A673 (cell line): ENCODE measurements at regions not wholly inside any gene's neighbourhood (a gene's known extent, or its start where the extent isn't known, plus 50 kb on each side); places are given as distances from the start of the nearest gene placed in this dataset.

Experiments
- BruUV-seq: library from RNA; stranded (reverse); fragments of 400-500 nt; replicated peaks from 2 replicates; lab custom pipeline; 2021; lab: Mats Ljungman, UMichigan
- CTCF ChIA-PET: fragments of 300-600 bp; sonication (Branson Sonifier 250); formaldehyde crosslinking; loops from one replicate; lab custom pipeline; 2022; ENCODE audit warnings: antibody characterized with exemption; lab: Charles Lee
- POLR2A ChIA-PET: fragments of 300-600 bp; sonication (Branson Sonifier 250); formaldehyde crosslinking; loops from one replicate; lab custom pipeline; 2022; ENCODE audit warnings: antibody characterized with exemption; ENCODE audit not compliant: low non-redundant PET; lab: Charles Lee
- DNase-seq: peaks from one replicate; pipeline ENCODE4 v3.0.0-alpha.2; 2015; ENCODE audit warnings: low spot score
- H3K27ac ChIP-seq: fragments of 200-600 bp; sonication (generic); 2 replicates; pipeline ENCODE4 v1.5.1; 2016; ENCODE audit warnings: mixed run types, low read depth, mild to moderate bottlenecking, mixed read lengths, antibody characterized with exemption, low read length; ENCODE audit not compliant: poor library complexity, severe bottlenecking
- H3K27me3 ChIP-seq: fragments of 200-600 bp; sonication (generic); replicated peaks from 2 replicates; pipeline ENCODE4 v1.6.1; 2017; ENCODE audit warnings: mixed run types, low read depth, mild to moderate bottlenecking, mixed read lengths, antibody characterized with exemption, low read length; ENCODE audit not compliant: insufficient read depth, poor library complexity
- H3K36me3 ChIP-seq: fragments of 200-600 bp; sonication (generic); 2 replicates; pipeline ENCODE4 v1.6.1; 2016; ENCODE audit warnings: mixed run types, mild to moderate bottlenecking, mixed read lengths, antibody characterized with exemption, low read length; ENCODE audit not compliant: insufficient read depth, poor library complexity, severe bottlenecking
- H3K4me1 ChIP-seq: fragments of 200-600 bp; sonication (generic); 2 replicates; pipeline ENCODE4 v1.6.1; 2017; ENCODE audit warnings: mixed run types, mild to moderate bottlenecking, mixed read lengths, antibody characterized with exemption, low read length; ENCODE audit not compliant: insufficient read depth, poor library complexity, severe bottlenecking
- H3K4me3 ChIP-seq: fragments of 200-600 bp; sonication (generic); 2 replicates; pipeline ENCODE4 v1.5.1; 2016; ENCODE audit warnings: low read depth, mixed run types, mild to moderate bottlenecking, mixed read lengths, low read length; ENCODE audit not compliant: poor library complexity, severe bottlenecking
- H3K9me3 ChIP-seq: fragments of 200-600 bp; sonication (generic); 2 replicates; pipeline ENCODE4 v1.6.1; 2016; ENCODE audit warnings: mixed run types, low read depth, mild to moderate bottlenecking, mixed read lengths, antibody characterized with exemption, low read length; ENCODE audit not compliant: poor library complexity, severe bottlenecking
- CTCF ChIP-seq: fragments of 300-800, 200-600 bp; sonication (generic); conservative IDR thresholded peaks from 2 replicates; pipeline ENCODE4 v1.5.1; 2017; ENCODE audit warnings: low read depth, mild to moderate bottlenecking, antibody characterized with exemption, low read length, moderate library complexity, mixed read lengths
- EZH2 ChIP-seq: fragments of 200-600 bp; sonication (generic); IDR thresholded peaks from 2 replicates; pipeline ENCODE4 v1.6.1; 2017; ENCODE audit warnings: borderline replicate concordance, low read depth, mild to moderate bottlenecking, mixed read lengths, antibody characterized with exemption, low read length; ENCODE audit not compliant: poor library complexity, severe bottlenecking
- intact Hi-C: fragments of 100-400 bp; cut with micrococcal nuclease; formaldehyde crosslinking; loops from one replicate; pipeline ENCODE4 v1.10.0; 2022; ENCODE audit not compliant: unreplicated experiment

GRCh38 chr6:109261811-109262210, 120.5 kb downstream of the CD164 start:
- intact Hi-C loops: no loop called here
- ChIA-PET CTCF (no interaction called here), POLR2A (no interaction called here)
- Histone ChIP-seq H3K36me3 (no peaks in the 10 kb centered on the region), H3K4me3 (no peak overlapping the region), H3K4me1 (no peaks in the 10 kb centered on the region), H3K27ac (no peak overlapping the region), H3K9me3 (no peaks in the 10 kb centered on the region), H3K27me3 (no peaks in the 10 kb centered on the region)
- no peak for TF ChIP-seq EZH2
- TF ChIP-seq CTCF: no peak
- no TSS peak for BruUV-seq
- no peak for DNase-seq

GRCh38 chr6:109260701-109261100, 121.6 kb downstream of the CD164 start:
- H3K4me3 ChIP-seq: no peak overlapping the region
- H3K4me1 ChIP-seq: no peaks in the 10 kb centered on the region
- no peak overlapping the region for H3K27ac ChIP-seq
- ChIA-PET POLR2A (no interaction called here), CTCF (no interaction called here)
- no peaks in the 10 kb centered on the region for H3K9me3 ChIP-seq
- H3K36me3 ChIP-seq: no peaks in the 10 kb centered on the region
- TF ChIP-seq CTCF: no peak
- no peak for TF ChIP-seq EZH2
- intact Hi-C loops: no loop called here
- BruUV-seq: no TSS peak
- no peaks in the 10 kb centered on the region for H3K27me3 ChIP-seq
- no peak for DNase-seq

- no peak overlapping the region for H3K4me3 ChIP-seq
- H3K27me3 ChIP-seq: no peaks in the 10 kb centered on the region
- TF ChIP-seq CTCF: no peak
- no peak for TF ChIP-seq EZH2
- POLR2A ChIA-PET: no interaction called here
- no TSS peak for BruUV-seq
- H3K36me3 ChIP-seq: no peaks in the 10 kb centered on the region
- no peaks in the 10 kb centered on the region for H3K9me3 ChIP-seq
- no peaks in the 10 kb centered on the region for H3K4me1 ChIP-seq
- DNase-seq: no peak
- CTCF ChIA-PET: no interaction called here
- intact Hi-C loops: no loop called here
- no peak overlapping the region for H3K27ac ChIP-seq
Measured at GRCh38 chr6:109260126-109260525, 122.1 kb downstream of the CD164 start.
